ENCODE measurements at regions not wholly inside any gene's neighbourhood (a gene's known extent, or its start where the extent isn't known, plus 50 kb on each side); places are given as distances from the start of the nearest gene placed in this dataset.
"Not testable (repeated sequence)": the region's sequence is repeated elsewhere in the genome, so short reads cannot be mapped to it uniquely, and the experiment has no call there.

- no peak overlapping the region for H3K4me3 ChIP-seq (ENCODE audit: low read depth, low read length)
- DNase-seq (ENCODE audit: low read depth), result peak; percentile 9
Observed at GRCh38 chr16:65754820-65755691, 611.4 kb upstream of the CDH5 start.

GRCh38 chr16:65752522-65752844 is 614.0 kb upstream of the CDH5 start:
- DNase-seq (ENCODE audit: low read depth), result no peak
- H3K4me3 ChIP-seq (ENCODE audit: low read depth, low read length), result no peak overlapping the region

- no peak overlapping the region for H3K4me3 ChIP-seq (ENCODE audit: low read depth, low read length)
- no peak for DNase-seq (ENCODE audit: low read depth)
Observed at GRCh38 chr16:65751622-65752521, 614.6 kb upstream of the CDH5 start.

- DNase-seq (ENCODE audit: low read depth), result no peak
- H3K4me3 ChIP-seq (ENCODE audit: low read depth, low read length), result no peak overlapping the region
Observed at GRCh38 chr16:65749506-65749905, 617.0 kb upstream of the CDH5 start.

- no peak overlapping the region for H3K4me3 ChIP-seq (ENCODE audit: low read depth, low read length)
- DNase-seq (ENCODE audit: low read depth), result no peak
Observed at GRCh38 chr16:65746941-65747340, 619.5 kb upstream of the CDH5 start.

GRCh38 chr16:65745201-65745708 is 621.2 kb upstream of the CDH5 start:
- H3K4me3 ChIP-seq (ENCODE audit: low read depth, low read length), result no peak overlapping the region
- no peak for DNase-seq (ENCODE audit: low read depth)

- no peak for DNase-seq (ENCODE audit: low read depth)
- H3K4me3 ChIP-seq (ENCODE audit: low read depth, low read length), result no peak overlapping the region
Observed at GRCh38 chr16:65744401-65744800, 622.1 kb upstream of the CDH5 start.

- no peak overlapping the region for H3K4me3 ChIP-seq (ENCODE audit: low read depth, low read length)
- DNase-seq (ENCODE audit: low read depth), result no peak
Observed at GRCh38 chr16:65743558-65743957, 621.7 kb upstream of the CDH11 start.

GRCh38 chr16:65740711-65741110 is 618.8 kb upstream of the CDH11 start:
- no peak overlapping the region for H3K4me3 ChIP-seq (ENCODE audit: low read depth, low read length)
- no peak for DNase-seq (ENCODE audit: low read depth)

- DNase-seq (ENCODE audit: low read depth), result no peak
- no peak overlapping the region for H3K4me3 ChIP-seq (ENCODE audit: low read depth, low read length)
Observed at GRCh38 chr16:65739518-65739917, 617.7 kb upstream of the CDH11 start.

GRCh38 chr16:65737831-65738230 is 616.0 kb upstream of the CDH11 start:
- no peak for DNase-seq (ENCODE audit: low read depth)
- no peak overlapping the region for H3K4me3 ChIP-seq (ENCODE audit: low read depth, low read length)

GRCh38 chr16:65735615-65736014 is 613.8 kb upstream of the CDH11 start:
- DNase-seq (ENCODE audit: low read depth); H3K4me3 ChIP-seq (ENCODE audit: low read depth, low read length): not testable (repeated sequence)

GRCh38 chr16:65733721-65734120 is 611.9 kb upstream of the CDH11 start:
- no peak overlapping the region for H3K4me3 ChIP-seq (ENCODE audit: low read depth, low read length)
- DNase-seq (ENCODE audit: low read depth), result no peak

GRCh38 chr16:65731833-65732232 is 610.0 kb upstream of the CDH11 start:
- H3K4me3 ChIP-seq (ENCODE audit: low read depth, low read length), result no peak overlapping the region
- no peak for DNase-seq (ENCODE audit: low read depth)

- H3K4me3 ChIP-seq (ENCODE audit: low read depth, low read length), result no peak overlapping the region
- DNase-seq (ENCODE audit: low read depth), result no peak
Observed at GRCh38 chr16:65728652-65729051, 606.8 kb upstream of the CDH11 start.

- H3K4me3 ChIP-seq (ENCODE audit: low read depth, low read length), result no peak overlapping the region
- DNase-seq (ENCODE audit: low read depth), result no peak
Observed at GRCh38 chr16:65728167-65728566, 606.3 kb upstream of the CDH11 start.

- H3K4me3 ChIP-seq (ENCODE audit: low read depth, low read length), result no peak overlapping the region
- no peak for DNase-seq (ENCODE audit: low read depth)
Observed at GRCh38 chr16:65727534-65728137, 605.8 kb upstream of the CDH11 start.

GRCh38 chr16:65725156-65725845 is 603.4 kb upstream of the CDH11 start:
- DNase-seq (ENCODE audit: low read depth), result no peak

GRCh38 chr16:65722429-65722828 is 600.6 kb upstream of the CDH11 start:
- DNase-seq (ENCODE audit: low read depth), result no peak
- H3K4me3 ChIP-seq (ENCODE audit: low read depth, low read length), result no peak overlapping the region

More at GRCh38 chr16:65725156-65725845, 603.4 kb upstream of the CDH11 start:
- H3K4me3 ChIP-seq (ENCODE audit: low read depth, low read length), result no peak overlapping the region
